SK-N-SH (cell line): ENCODE measurements at regions not wholly inside any gene's neighbourhood (a gene's known extent, or its start where the extent isn't known, plus 50 kb on each side); places are given as distances from the start of the nearest gene placed in this dataset.

Source experiments
- CTCF ChIA-PET: fragments of 300-600, 350-600 bp; formaldehyde crosslinking; extraction: SDS; loops from one replicate; lab custom pipeline; 2021; lab: Yijun Ruan, JAX
- POLR2A ChIA-PET: fragments of 350-600 bp; sonication (Branson Sonifier 250); formaldehyde crosslinking; extraction: SDS; loops from one replicate; lab custom pipeline; 2020; ENCODE audit warnings: antibody characterized with exemption, inconsistent platforms; lab: Yijun Ruan, JAX
- DNase-seq: peaks from one replicate; pipeline ENCODE4 v3.0.0; 2012
- H2AFZ ChIP-seq: fragments of 200-600 bp; sonication (generic); 2 replicates; pipeline ENCODE4 v1.8.1; 2016; ENCODE audit warnings: antibody characterized with exemption, mild to moderate bottlenecking, low read depth
- H3F3A ChIP-seq: fragments of 200-600 bp; sonication (generic); replicated peaks from 2 replicates; pipeline ENCODE3; 2016; ENCODE audit warnings: antibody characterized with exemption, mild to moderate bottlenecking; ENCODE audit not compliant: insufficient read depth
- H3K27ac ChIP-seq, 2 experiments: fragments of 200-500 bp in 1 of 2; fragments of 200-600 bp in 1 of 2; sonication (Bioruptor generic) in 1 of 2; sonication (generic), shearing (Covaris generic) in 1 of 2; 2 replicates each; pipeline versions ENCODE4 v1.5.1 to v1.6.1; 2014 to 2016; ENCODE audit warnings: low read depth in 2 of 2, inconsistent platforms in 1 of 2, low read length in 1 of 2, mild to moderate bottlenecking in 1 of 2, mixed read lengths in 1 of 2
- H3K27me3 ChIP-seq: fragments of 200-600 bp; sonication (generic), shearing (Covaris generic); 2 replicates; pipeline ENCODE4 v1.6.1; 2016; ENCODE audit warnings: mixed run types; ENCODE audit not compliant: insufficient read depth
- H3K36me3 ChIP-seq, 2 experiments: fragments of 200-500 bp in 1 of 2; fragments of 200-600 bp in 1 of 2; sonication (Bioruptor generic) in 1 of 2; sonication (generic) in 1 of 2; replicated peaks in 1 of 2; 2 replicates each; pipeline versions ENCODE3 to v1.5.1; 2014 to 2016; ENCODE audit warnings: low read length in 1 of 2, mild to moderate bottlenecking in 1 of 2; ENCODE audit not compliant: insufficient read depth in 2 of 2, control insufficient read depth in 1 of 2
- H3K4me1 ChIP-seq, 2 experiments: fragments of 200-500 bp in 1 of 2; fragments of 200-600 bp in 1 of 2; sonication (Bioruptor generic) in 1 of 2; sonication (generic), shearing (Covaris generic) in 1 of 2; 2 replicates each; pipeline versions ENCODE4 v1.5.1 to v1.6.1; 2014 to 2016; ENCODE audit warnings: low read depth in 1 of 2, low read length in 1 of 2, mixed run types in 1 of 2; ENCODE audit not compliant: insufficient read depth in 2 of 2, control insufficient read depth in 1 of 2
- H3K4me2 ChIP-seq: fragments of 200-600 bp; sonication (generic), shearing (Covaris generic); 2 replicates; pipeline ENCODE4 v1.6.1; 2017; ENCODE audit warnings: mixed run types
- H3K4me3 ChIP-seq, 2 experiments: fragments of 200-500 bp in 1 of 2; fragments of 200-600 bp in 1 of 2; sonication (Bioruptor generic) in 1 of 2; sonication (generic), shearing (Covaris generic) in 1 of 2; 2 replicates each; pipeline versions ENCODE4 v1.5.1 to v1.8.1; 2014 to 2016; ENCODE audit warnings: low read depth in 2 of 2, inconsistent platforms in 1 of 2, low read length in 1 of 2, mild to moderate bottlenecking in 1 of 2, mixed read lengths in 1 of 2, moderate library complexity in 1 of 2
- H3K79me2 ChIP-seq: fragments of 200-600 bp; sonication (generic); 2 replicates; pipeline ENCODE4 v1.8.1; 2017; ENCODE audit warnings: mild to moderate bottlenecking; ENCODE audit not compliant: insufficient read depth
- H3K9ac ChIP-seq: fragments of 200-600 bp; sonication (generic); 2 replicates; pipeline ENCODE4 v1.6.1; 2017; ENCODE audit warnings: mixed run types
- H3K9me2 ChIP-seq: fragments of 200-600 bp; sonication (generic); 2 replicates; pipeline ENCODE4 v1.6.1; 2017; ENCODE audit warnings: mixed run types
- H3K9me3 ChIP-seq: fragments of 200-600 bp; sonication (generic); 2 replicates; pipeline ENCODE4 v1.6.1; 2017; ENCODE audit warnings: mixed run types, mild to moderate bottlenecking, moderate library complexity
- H4K20me1 ChIP-seq: fragments of 200-600 bp; sonication (generic); 2 replicates; pipeline ENCODE4 v1.6.1; 2017; ENCODE audit warnings: mild to moderate bottlenecking, mixed run types; ENCODE audit not compliant: insufficient read depth
- CTCF ChIP-seq: fragments of 200-600 bp; sonication (generic); IDR thresholded peaks from 2 replicates; pipeline ENCODE4 v1.6.1; 2017; ENCODE audit warnings: antibody characterized with exemption, mild to moderate bottlenecking, moderate library complexity
- EP300 ChIP-seq, 2 experiments: IDR thresholded peaks; 2 replicates each; pipeline versions ENCODE4 v1.4.0 to v1.6.1; 2012; ENCODE audit warnings: borderline replicate concordance in 1 of 2, low read depth in 1 of 2, low read length in 1 of 2
- EZH2phosphoT487 ChIP-seq: fragments of 200-600 bp; sonication (generic); IDR thresholded peaks from 2 replicates; pipeline ENCODE4 v1.6.1; 2017; ENCODE audit warnings: low read depth, mixed run types, mild to moderate bottlenecking, antibody characterized with exemption, moderate library complexity, borderline replicate concordance
- FOSL2 ChIP-seq: IDR thresholded peaks from 2 replicates; pipeline ENCODE4 v1.4.0; 2012; ENCODE audit warnings: low read depth, mild to moderate bottlenecking, moderate library complexity, borderline replicate concordance
- JUND ChIP-seq: IDR thresholded peaks from 2 replicates; pipeline ENCODE4 v1.4.0; 2012
- MAX ChIP-seq: IDR thresholded peaks from 2 replicates; pipeline ENCODE4 v1.4.0; 2012; ENCODE audit warnings: low read depth
- NRF1 ChIP-seq: IDR thresholded peaks from 2 replicates; pipeline ENCODE4 v1.6.1; 2012; ENCODE audit warnings: low read depth, mild to moderate bottlenecking, low read length
- SMC3 ChIP-seq: IDR thresholded peaks from 2 replicates; pipeline ENCODE4 v1.6.1; 2012; ENCODE audit warnings: low read depth, low read length, improper control_type of control experiment
- TAF1 ChIP-seq: IDR thresholded peaks from 2 replicates; pipeline ENCODE4 v1.6.1; 2012; ENCODE audit warnings: low read depth, mild to moderate bottlenecking, low read length, moderate library complexity, borderline replicate concordance
- USF2 ChIP-seq: fragments of 150-350 bp; IDR thresholded peaks from 2 replicates; pipeline ENCODE4 v1.6.1; 2017; ENCODE audit warnings: antibody characterized with exemption, low read length, low read depth, borderline replicate concordance
- WGBS: methylation state at CpG from one replicate; pipeline ENCODE4 v1.1.6; 2017; ENCODE audit warnings: low lambda C conversion rate; 5-methylcytosine and 5-hydroxymethylcytosine counted together
- small RNA-seq, 7 experiments: library from RNA; depleted of rRNA; stranded (forward); fragments of <200 nt; gene quantifications; one replicate each; pipeline ENCODE3, GENCODE V24; 2012

GRCh38 chr11:59264736-59265135 lies 52.0 kb upstream of the MPEG1 start:
- no peaks in the 10 kb centered on the region for H3K79me2 ChIP-seq
- H3K9me2 ChIP-seq = no peaks in the 10 kb centered on the region
- 4% methylated on average over 6 of the region's 8 CpGs for WGBS
- no peak overlapping the region for H2AFZ ChIP-seq
- no peak overlapping the region for H3K9ac ChIP-seq
- no peak overlapping the region for H3K27ac ChIP-seq
- H3F3A ChIP-seq = no peaks in the 10 kb centered on the region
- peaks cover 4% of the 10 kb centered on the region; the same call in 1 of the 2 replicates for H3K27me3 ChIP-seq
- DNase-seq = no peak
- H3K4me2 ChIP-seq = no peak overlapping the region
- H4K20me1 ChIP-seq = no peaks in the 10 kb centered on the region
- no peaks in the 10 kb centered on the region for H3K9me3 ChIP-seq
- ChIA-PET CTCF (interaction anchor here (1.2 kb wide), 1 partner anchor 93 kb away, joined by 3 read pairs; the partner anchor contains the start of gene DTX4), POLR2A (no interaction called here)
- H3K36me3 ChIP-seq = no peaks in the 10 kb centered on the region
- no peak overlapping the region for H3K4me3 ChIP-seq
- TF ChIP-seq CTCF (no peak), MAX (no peak), JUND (no peak), SMC3 (no peak), USF2 (no peak), TAF1 (no peak), EP300 (IDR thresholded peaks at IDR 0.05; ENCODE audit: borderline replicate concordance in 1 of 2, low read depth in 1 of 2, low read length in 1 of 2) (no peak), FOSL2 (no peak), NRF1 (no peak), EZH2phosphoT487 (no peak)
- H3K4me1 ChIP-seq = no peaks in the 10 kb centered on the region

GRCh38 chr11:59263225-59263894 lies 50.6 kb upstream of the MPEG1 start:
- 0% methylated on average over 1 of the region's 9 CpGs for WGBS
- H3K4me3 ChIP-seq = no peak overlapping the region
- CTCF ChIA-PET = no interaction called here
- H3K4me1 ChIP-seq = no peaks in the 10 kb centered on the region
- no peaks in the 10 kb centered on the region for H3K9me3 ChIP-seq
- no peaks in the 10 kb centered on the region for H3K79me2 ChIP-seq
- peaks cover 4% of the 10 kb centered on the region; the same call in 1 of the 2 replicates for H3K27me3 ChIP-seq
- no peak overlapping the region for H3K4me2 ChIP-seq
- no peak overlapping the region for H3K27ac ChIP-seq
- no peak overlapping the region for H2AFZ ChIP-seq
- no peaks in the 10 kb centered on the region for H3F3A ChIP-seq
- TF ChIP-seq EP300 (IDR thresholded peaks at IDR 0.05; ENCODE audit: borderline replicate concordance in 1 of 2, low read depth in 1 of 2, low read length in 1 of 2) (no peak), CTCF (0 out of 2 replicates have a peak, but pooled peaks have one; percentile 9)
- no peak overlapping the region for H3K9ac ChIP-seq
- no peak for DNase-seq
- H4K20me1 ChIP-seq = no peaks in the 10 kb centered on the region
- POLR2A ChIA-PET = no interaction called here
- no peaks in the 10 kb centered on the region for H3K9me2 ChIP-seq
- no peaks in the 10 kb centered on the region for H3K36me3 ChIP-seq

Small RNAs in the stretch of these regions (small RNA-seq; reads per million reads assigned to genes)
- 0 reads per million in 7 experiments for gene RN7SL435P
